ENCODE measurements at regions not wholly inside any gene's neighbourhood (a gene's known extent, or its start where the extent isn't known, plus 50 kb on each side); places are given as distances from the start of the nearest gene placed in this dataset.

DNA sequence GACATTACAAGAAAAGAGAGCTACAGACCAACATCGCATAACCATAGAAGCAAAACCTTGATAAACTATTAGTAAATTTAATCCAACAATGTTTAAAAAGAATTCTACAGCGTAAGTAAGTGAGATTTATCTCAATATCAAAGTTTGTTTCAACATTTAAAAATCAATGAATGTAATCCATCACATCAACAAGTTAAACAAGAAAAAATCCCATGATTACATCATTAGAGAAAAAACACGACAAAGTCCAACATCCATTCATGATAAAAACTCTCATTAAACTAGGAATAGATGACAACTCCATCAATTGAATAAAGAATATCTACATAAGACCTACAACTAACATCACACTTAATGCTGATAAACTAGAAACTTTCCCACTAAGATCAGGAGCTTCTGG is 239.0 kb upstream of the GGTLC1 start:
- TF ChIP-seq POLR2A (IDR thresholded peaks at IDR 0.05): no peak
- TF ChIP-seq, protein P1, sequence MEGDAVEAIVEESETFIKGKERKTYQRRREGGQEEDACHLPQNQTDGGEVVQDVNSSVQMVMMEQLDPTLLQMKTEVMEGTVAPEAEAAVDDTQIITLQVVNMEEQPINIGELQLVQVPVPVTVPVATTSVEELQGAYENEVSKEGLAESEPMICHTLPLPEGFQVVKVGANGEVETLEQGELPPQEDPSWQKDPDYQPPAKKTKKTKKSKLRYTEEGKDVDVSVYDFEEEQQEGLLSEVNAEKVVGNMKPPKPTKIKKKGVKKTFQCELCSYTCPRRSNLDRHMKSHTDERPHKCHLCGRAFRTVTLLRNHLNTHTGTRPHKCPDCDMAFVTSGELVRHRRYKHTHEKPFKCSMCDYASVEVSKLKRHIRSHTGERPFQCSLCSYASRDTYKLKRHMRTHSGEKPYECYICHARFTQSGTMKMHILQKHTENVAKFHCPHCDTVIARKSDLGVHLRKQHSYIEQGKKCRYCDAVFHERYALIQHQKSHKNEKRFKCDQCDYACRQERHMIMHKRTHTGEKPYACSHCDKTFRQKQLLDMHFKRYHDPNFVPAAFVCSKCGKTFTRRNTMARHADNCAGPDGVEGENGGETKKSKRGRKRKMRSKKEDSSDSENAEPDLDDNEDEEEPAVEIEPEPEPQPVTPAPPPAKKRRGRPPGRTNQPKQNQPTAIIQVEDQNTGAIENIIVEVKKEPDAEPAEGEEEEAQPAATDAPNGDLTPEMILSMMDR (IDR thresholded peaks at IDR 0.05): no peak

Measured in tibial nerve (tissue), 3 donors.